ENCODE measurements at regions not wholly inside any gene's neighbourhood (a gene's known extent, or its start where the extent isn't known, plus 50 kb on each side); places are given as distances from the start of the nearest gene placed in this dataset.
"Not testable (repeated sequence)": the region's sequence is repeated elsewhere in the genome, so short reads cannot be mapped to it uniquely, and the experiment has no call there.

- DNase-seq, result no peak
Measured at GRCh38 chr4:12005471-12005870, 576.8 kb upstream of the HS3ST1 start.

- not testable (repeated sequence) for DNase-seq
Measured at GRCh38 chr4:11996581-11996980, 567.9 kb upstream of the HS3ST1 start.

- DNase-seq, result no peak
Measured at GRCh38 chr4:11976726-11977263, 548.1 kb upstream of the HS3ST1 start.

- DNase-seq, result no peak
Measured at GRCh38 chr4:11973270-11973669, 544.6 kb upstream of the HS3ST1 start.

- no peak for DNase-seq
Measured at GRCh38 chr4:11970754-11971153, 542.1 kb upstream of the HS3ST1 start.

GRCh38 chr4:11966782-11967181 lies 538.1 kb upstream of the HS3ST1 start:
- DNase-seq, result no peak

- peak in 1 of 2 experiments; percentile 11 for DNase-seq
Measured at GRCh38 chr4:11954093-11954492, 525.4 kb upstream of the HS3ST1 start.

- DNase-seq, result no peak
Measured at GRCh38 chr4:11949355-11949754, 520.7 kb upstream of the HS3ST1 start.

- DNase-seq, result not testable (repeated sequence)
Measured at GRCh38 chr4:11947629-11948028, 518.9 kb upstream of the HS3ST1 start.

GRCh38 chr4:11937941-11938340 lies 509.2 kb upstream of the HS3ST1 start:
- DNase-seq, result peak in 1 of 2 experiments; percentile 18

GRCh38 chr4:11931266-11931820 lies 502.6 kb upstream of the HS3ST1 start:
- DNase-seq, result no peak

GRCh38 chr4:11929080-11929479 lies 500.4 kb upstream of the HS3ST1 start:
- no peak for DNase-seq

GRCh38 chr4:11919316-11919715 lies 490.6 kb upstream of the HS3ST1 start:
- no peak for DNase-seq

GRCh38 chr4:11914406-11914805 lies 485.7 kb upstream of the HS3ST1 start:
- DNase-seq, result no peak

- DNase-seq, result no peak
Measured at GRCh38 chr4:11912886-11913285, 484.2 kb upstream of the HS3ST1 start.

GRCh38 chr4:11910812-11911211 lies 482.1 kb upstream of the HS3ST1 start:
- DNase-seq, result peak in 1 of 2 experiments; percentile 30

- DNase-seq, result no peak
Measured at GRCh38 chr4:11908712-11909111, 480.0 kb upstream of the HS3ST1 start.

GRCh38 chr4:11908205-11908604 lies 479.5 kb upstream of the HS3ST1 start:
- no peak for DNase-seq

- DNase-seq, result no peak
Measured at GRCh38 chr4:11904846-11905739, 476.4 kb upstream of the HS3ST1 start.

GRCh38 chr4:11904117-11904535 lies 475.4 kb upstream of the HS3ST1 start:
- DNase-seq, result peak in 1 of 2 experiments; percentile 23

- no peak for DNase-seq
Measured at GRCh38 chr4:11901089-11901488, 472.4 kb upstream of the HS3ST1 start.

GRCh38 chr4:11900359-11900758 lies 471.7 kb upstream of the HS3ST1 start:
- no peak for DNase-seq

- no peak for DNase-seq
Measured at GRCh38 chr4:11898796-11899195, 470.1 kb upstream of the HS3ST1 start.

GRCh38 chr4:11895766-11896165 lies 467.1 kb upstream of the HS3ST1 start:
- no peak for DNase-seq
